Epidermal melanocyte (primary cell): ENCODE measurements at regions not wholly inside any gene's neighbourhood (a gene's known extent, or its start where the extent isn't known, plus 50 kb on each side); places are given as distances from the start of the nearest gene placed in this dataset.
"Not testable (repeated sequence)": the region's sequence is repeated elsewhere in the genome, so short reads cannot be mapped to it uniquely, and the experiment has no call there.

Source experiments
- DNase-seq: peaks from one replicate; pipeline ENCODE4 v3.0.0; 2011; ENCODE audit warnings: low spot score; ENCODE audit not compliant: insufficient read length

DNA sequence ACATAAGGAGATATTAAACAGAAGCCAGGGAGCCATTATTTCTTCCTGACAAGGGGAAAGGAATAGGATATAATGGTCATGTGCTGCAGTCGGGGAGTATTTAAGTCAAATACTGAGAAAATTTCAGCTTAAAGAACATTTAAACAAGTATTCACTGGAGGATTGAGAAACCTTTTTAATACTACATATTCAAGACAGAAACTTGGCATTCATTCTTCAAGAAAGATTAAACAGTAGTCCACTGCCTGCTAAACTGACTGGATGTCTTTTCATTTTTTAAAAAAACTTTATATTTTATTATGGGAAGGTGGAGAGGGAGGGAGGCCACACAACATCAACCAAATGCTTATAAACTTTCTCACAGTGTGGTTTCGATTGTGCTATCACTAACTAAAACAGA is 107.4 kb upstream of the CBLB start:
- DNase-seq = no peak

DNA sequence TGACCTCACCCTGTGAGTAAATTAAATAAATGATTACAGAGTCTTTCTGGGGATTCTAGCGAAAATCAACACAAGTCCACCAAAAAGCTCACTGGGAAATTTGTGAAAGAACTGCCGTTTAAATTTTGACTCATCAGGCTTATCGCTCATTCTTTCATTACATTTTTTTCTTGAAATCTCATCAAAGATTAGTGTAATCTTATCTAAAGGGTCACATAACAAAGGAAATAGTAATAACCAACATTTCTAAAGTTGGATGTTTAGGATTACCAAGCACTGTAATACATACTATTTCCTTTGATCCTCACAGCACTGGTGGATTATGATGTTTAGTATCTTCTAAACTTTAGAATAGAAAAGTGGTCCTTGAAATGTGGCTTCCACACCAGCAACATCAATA is 111.1 kb upstream of the CBLB start:
- no peak for DNase-seq

DNA sequence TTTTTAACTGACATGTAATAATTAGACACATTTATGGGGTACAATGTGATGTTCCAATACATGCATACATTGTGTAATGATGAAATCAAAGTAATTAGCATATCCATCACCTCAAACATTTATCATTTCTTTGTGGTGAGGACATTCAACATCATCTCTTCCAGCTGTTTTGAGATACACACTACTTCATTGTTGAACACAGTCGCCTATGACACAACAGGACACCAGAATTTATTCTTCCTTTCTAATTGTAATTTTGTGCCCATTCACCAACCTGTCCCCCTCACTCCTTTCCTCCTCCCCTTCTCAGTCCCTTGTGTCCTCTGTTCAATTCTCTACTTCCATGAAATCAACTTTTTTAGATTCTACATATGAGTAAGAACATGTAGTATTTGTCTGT is 113.4 kb upstream of the CBLB start:
- no peak for DNase-seq

DNA sequence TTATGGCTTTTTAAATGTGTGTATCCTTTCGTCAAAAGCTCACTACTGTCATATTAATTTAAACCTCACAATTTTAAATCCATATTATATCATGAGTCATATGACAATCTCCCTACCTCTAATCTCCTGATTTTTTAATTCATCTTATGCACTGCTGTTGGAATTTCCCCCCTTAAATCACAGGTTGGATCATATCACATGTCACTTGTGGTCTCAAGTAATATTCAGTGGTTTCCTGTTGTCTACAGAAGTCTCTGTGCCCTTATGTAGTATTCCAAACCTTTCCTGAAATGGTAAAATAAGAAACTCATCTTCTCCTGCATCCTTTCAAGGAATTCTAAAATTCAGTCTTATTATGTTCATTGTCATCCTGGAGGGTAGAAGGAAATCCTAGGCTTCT is 116.0 kb upstream of the CBLB start:
- DNase-seq = no peak

DNA sequence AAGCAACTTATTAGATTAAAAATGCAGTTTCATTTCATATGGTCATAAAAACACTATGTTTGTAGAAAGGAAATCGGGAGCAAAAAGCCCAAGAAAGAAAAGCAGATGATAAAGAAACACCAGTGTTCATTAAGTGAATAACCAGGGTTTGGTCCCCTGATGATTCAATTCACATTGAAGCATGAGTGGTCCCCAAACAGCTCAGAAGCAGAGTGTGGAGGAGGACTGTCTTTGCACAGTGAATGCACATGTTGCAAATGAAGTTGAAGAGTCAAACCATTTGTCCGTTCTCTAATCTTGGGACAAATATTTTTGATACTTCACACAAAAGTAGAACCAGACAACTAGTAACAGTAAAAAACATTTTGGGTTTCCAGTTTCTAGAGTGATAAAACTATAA is 117.5 kb upstream of the CBLB start:
- not testable (repeated sequence) for DNase-seq

DNA sequence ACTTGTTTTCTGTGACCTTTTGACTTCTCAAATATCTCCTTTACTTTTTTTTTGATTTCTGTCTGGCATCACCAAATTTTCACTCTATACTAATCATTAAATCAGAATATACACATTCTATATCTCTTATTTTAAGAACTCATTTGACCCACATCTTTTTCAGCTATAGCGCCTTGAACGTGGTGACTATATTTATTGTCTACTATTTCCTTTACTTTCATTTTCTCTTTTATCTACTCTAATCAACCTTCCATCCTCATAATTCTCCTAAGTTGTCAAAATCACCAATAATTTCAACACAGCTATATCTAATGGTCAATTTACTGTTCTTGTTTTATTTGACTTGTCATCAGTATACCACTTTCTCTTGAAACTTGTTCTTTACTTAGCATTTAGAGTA is 119.0 kb upstream of the CBLB start:
- DNase-seq = no peak

DNA sequence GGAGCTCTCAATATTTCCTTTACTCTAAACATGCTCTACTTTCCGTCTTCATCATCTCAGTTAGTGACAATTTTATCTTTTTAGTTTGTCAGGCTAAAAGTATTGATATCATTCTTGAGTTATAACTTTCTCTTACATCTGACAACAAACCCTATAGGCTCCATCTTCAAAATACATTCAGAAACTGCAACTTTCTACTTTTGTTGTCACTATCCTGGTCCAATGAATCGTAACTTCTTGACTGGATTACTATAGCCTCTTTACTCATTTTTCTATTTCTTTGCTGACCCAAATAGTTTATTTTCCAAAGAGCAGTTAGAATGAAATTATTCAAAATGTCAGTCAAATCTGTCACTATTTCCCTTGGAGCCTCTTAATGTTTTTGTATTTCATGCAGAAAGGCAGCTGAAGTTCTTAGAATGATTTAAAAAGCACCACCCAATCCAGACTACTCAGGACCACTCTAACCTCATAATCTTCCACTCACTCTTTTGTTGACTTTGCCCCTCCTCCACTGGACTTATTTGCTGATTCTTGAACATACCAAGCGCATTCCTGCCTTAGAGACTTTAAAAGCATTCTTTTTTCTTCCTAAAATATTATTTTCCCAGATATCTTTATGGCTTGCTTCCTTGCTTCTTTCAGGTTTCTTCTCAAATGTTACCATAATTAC is 119.9 kb upstream of the CBLB start:
- DNase-seq = no peak

DNA sequence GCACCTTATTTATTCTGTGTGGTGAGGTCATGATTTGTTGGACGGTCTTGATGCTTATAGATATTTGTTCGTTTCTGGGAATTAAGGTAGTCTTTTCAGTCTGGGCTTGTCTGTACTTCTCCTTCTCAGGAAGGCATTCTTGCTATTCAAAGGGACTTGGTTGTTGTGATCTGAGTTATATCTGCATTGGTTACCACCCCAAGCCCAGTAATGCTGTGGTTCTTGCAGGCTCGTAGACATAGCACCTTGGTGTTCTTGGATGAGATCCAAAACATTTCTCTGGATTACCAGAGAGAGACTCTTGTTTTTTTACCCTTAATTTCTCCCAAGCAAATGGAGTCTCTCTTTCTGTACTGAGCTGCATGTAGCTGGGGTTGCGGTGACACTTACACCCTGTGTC is 128.0 kb upstream of the CBLB start:
- no peak for DNase-seq

DNA sequence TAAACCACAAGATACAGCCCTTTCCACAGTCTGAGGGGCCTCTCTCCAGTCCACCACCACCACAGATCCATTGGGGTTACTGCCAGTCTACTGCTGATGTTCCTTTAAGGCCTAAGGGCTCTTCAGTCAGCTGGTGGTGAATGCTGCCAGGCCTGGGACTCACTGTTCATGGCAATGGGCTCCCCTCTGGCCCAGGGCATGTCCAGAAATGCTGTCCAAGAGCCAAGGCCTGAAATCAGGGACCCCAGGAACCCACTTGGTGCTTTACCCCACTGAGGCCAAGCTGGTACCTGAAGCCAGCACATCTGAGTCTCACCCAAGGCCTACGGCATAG is 128.6 kb upstream of the CBLB start:
- DNase-seq = no peak

DNA sequence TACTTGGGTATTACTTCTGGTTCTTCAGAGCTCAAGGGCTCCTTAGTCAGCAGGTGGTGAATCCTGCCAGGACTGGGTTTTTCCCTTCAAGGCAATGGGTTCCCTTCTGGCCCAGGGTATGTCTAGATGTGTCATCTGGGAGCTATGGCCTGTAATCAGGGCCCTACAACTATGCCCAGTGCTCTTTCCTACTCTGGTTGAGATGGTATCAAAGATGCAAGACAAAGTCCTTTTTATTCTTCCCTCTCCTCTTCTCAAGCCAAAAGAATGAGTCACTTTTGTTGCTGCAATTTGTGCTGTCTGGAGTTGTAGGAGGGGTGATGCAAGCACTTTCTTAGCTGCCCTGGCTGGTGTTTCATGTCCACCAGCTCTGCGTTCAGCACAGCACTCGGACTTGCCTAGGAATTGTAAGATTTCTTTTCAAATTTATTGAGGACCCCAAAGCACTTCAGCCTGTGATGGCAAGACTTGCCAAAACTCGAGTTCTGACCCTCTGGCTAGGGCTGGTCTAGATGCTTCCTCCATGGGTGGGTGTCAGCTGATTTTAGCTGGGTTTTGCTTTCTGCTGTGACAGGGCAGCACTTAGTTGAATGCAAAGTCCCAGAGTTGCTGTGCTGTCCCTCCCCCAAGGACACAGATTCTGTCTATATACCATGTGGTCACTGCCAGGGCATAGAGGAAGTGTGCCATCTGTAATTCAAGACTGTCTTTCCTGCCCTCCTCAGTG is 129.2 kb upstream of the CBLB start:
- no peak for DNase-seq

DNA sequence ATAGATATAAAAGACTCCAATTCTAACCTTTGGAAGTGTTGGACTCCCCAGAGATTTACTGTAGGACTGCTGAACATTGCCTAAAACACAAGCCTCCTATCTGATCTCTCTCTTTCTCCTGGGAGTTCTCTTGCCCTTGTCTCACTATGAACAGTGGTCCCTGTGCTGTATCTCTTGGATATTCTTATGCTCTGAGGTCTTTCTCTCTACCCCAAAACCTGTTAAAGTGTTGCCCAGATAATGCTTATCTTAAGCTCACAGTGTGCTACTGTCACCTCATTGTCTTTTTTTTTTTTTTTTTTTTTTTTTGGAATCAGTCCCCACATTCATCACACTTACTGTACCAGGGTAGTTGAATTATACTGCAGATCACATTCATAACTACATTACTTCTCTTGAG is 131.0 kb upstream of the CBLB start:
- DNase-seq = no peak

DNA sequence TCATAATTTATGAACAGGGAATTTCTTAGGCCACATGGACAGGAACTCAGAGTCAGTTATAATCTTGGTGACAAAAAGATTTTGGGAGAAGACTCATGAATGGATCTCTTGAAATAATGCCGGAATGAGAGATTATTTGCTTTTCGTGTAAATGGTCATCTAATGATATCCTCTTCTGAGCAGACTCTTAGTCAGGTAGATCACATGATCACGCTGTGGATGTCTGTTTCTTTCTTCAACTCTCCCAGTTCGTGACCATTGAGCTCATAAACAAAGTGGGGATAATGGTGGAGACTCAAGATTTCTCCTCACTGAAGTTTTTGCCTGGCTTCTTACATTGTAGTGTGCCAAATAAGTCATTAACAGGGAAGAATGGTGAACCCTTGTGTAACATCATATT is 133.1 kb upstream of the CBLB start:
- DNase-seq = no peak

DNA sequence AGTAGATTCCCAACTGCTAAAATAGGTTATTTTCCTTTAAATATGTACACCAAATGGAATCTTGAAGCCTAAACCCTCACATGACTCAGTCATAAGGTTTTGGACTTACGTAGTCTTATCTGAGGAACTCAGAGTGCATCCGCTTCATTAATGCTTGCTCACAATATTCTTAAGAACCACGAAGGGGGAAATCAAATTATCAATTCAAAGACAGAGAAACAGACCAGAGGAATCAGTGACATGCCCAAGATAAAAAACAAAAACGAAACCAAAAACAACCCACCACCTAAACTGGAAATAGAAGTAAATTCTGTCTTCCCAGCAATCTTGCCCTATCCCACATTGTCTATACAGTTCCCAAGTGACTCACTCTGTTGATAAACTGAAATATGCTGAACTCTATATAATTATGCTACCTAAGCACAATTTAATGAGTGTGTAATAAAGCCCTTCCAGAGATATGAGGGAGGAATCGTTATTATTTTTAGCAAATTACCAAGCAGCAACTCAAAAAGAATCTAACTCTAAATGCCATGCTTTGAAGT is 135.4 kb upstream of the CBLB start:
- peak; percentile 36 for DNase-seq

DNA sequence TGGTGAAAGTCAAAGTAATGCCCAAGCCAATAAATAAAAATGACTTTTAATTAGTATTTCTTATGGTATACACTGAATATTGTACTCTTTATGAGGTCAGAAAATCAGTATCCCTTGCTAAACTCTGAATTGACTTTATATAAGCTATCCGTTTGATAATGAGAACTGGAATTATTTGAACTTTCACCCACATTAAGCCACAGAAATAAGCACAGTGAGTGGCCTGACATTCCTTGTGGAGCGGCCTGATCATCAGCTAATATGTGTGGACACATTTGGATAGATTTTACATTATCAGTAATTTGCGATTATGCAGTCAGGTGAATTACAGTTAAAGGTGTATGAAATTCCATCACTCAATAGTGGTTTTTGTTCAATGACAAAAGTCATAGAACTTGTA is 136.0 kb upstream of the CBLB start:
- DNase-seq = no peak

DNA sequence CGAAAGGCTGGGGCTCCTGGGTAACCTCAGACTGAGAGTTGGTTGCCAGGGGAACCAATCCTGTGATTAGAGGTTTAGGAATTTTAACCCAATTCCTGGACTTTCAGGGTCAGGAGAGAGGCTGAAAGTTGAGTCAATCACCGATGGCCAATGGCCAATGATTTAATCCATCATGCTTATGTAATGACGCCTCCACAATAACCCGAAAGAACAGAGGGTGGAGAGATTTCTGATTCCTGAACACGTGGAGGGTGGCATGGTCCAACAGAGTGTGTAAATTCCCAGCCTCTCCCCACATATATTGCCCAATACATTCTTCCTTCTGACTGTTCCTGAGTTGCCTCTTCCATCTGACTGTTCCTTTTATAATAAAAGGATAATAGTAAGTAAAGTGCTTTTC is 137.2 kb upstream of the CBLB start:
- no peak for DNase-seq

DNA sequence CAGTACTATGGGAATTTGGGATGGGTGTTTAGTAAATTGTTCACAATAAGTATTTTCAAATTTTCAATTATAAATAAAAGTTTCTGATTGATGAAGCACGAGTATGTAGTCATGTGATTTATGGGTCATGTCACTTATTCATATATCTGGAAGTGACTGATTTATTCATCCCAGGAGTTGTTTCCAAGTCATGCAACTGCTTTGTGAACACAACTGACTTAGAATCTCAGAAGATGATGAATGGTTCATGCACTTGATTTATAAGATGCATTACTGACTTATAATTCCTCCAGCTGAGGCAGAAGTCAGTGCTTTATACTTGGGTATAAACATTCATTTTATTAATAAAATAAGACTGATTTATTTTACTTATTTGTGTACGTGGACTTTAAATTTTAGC is 137.8 kb upstream of the CBLB start:
- DNase-seq = no peak

DNA sequence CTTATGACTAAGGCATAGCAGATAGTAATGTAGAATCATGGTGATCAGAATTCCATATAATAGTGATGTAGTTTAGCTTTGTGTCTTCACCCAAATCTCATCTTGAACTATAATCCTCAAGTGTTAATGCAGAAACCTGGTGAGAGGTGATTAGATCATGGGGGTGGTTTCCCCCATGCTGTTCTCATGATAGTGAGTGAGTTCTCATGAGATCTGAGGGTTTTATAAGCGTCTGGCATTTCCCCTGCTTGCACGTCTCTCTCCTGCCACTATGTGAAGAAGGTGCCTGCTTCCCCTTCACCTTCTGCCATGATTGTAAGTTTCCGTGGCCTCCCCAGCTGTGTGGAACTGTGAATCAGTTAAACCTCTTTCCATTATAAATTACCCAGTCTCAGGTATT is 138.7 kb upstream of the CBLB start:
- no peak for DNase-seq

DNA sequence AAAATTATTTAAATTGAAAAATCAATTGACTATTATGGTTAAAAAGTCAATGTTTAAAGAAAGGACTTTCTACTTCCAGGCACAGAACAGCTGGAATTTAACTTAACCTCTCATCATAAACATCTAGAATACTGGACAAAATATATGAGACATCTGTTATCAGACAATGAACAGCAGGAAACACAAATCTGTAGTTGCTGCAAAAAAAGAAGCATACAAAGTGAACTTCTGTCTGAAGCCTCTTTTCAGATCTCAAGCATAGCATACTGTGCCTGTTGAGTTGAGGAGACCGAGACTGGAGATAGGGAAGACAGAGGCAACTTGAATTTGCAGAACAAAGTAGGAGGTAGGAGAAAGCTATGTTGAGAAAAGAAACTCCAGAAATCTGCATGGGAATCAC is 140.0 kb upstream of the CBLB start:
- DNase-seq = no peak

DNA sequence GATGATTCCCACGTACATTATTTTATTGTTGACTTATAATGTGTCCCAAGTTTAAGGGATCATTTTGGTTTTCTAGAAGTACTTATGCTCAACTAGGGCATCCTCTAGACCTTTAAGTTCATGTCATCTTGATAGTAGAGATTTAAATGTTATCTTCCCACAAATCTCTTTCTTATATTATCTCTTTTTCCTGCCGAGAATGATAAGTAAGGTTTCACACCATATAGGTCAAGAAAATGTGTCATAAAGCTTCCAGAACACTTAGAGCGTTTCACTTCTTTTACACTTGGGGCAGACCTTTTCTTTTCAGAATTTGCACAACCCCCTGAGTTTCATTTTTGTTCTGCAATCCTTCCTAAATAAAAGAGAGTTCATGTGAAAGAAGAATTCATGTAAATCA is 142.0 kb upstream of the CBLB start:
- no peak for DNase-seq

DNA sequence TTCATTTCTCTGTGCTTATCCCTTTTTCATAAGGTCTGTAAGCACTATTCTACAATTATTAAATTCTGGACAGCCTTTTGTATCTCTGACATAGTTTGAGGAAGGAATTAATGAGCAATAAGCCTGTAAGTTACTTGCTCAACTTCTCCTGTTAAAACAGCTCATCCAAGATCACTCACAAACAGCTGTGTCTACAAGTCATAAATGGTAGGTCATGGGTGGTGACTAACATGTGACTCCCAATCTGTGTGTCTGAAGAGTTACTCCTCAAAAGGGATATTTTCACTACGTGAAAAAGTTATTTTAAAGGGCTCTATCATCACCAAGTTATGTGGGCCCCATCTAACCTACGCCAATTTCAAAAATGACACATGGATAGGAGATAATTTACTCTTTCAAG is 145.2 kb upstream of the CBLB start:
- peak; percentile 13 for DNase-seq

DNA sequence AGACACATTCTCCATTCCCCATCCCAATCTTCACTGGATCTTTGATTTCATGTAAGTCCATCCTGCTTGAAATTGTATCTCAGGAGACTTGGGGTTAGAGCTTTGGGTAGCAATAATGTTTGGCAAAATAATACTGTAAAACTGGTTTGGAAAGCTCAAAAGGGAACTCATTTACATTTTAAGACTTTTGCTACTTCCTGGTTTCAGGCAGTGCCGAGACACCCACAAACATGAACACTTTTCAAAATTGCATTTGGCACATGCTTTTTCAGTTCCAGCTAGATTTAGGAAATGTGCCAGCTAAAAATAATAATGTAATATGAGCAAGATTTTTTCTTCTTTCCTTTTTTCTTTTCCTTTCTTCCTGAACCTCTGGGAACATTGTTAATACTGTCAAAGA is 145.7 kb upstream of the CBLB start:
- no peak for DNase-seq

DNA sequence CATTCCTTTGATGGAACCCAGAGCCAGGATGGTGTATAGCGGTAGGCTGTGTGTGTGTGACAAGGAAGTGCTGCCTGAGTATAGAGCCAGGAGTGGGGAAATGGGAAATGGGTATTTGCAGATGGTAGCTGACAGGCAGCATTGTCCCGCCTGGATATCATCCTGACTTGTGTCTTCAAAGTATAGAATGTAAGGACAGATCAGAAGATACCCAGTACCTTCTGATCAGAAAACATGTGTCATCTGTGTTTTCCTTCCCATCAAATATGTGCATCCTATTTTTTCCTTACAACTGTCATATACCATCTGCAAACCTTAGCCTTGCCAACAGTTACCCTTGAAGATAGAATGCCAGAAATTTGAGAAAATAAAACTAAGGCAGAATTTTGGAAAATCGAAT is 146.2 kb upstream of the CBLB start:
- no peak for DNase-seq

DNA sequence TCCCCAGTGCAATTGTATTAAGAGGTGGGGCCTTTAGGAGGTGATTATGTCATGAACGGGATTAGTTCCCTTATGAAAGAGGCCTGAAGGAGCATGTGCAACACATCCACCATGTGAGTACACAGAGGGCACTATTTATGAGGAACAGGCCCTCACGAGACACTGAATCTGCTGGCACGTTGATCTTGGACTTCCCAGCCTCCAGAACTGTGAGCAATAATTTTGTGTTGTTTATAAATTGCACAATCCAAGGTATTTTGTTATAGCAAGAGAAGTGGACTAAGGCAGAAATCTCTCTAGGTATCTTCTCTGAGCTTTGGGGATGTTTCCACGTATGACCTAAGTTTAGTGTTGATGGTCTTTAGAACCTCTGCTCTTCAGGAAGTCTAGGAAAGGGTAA is 149.3 kb upstream of the CBLB start:
- no peak for DNase-seq
